IPS-20b (cell line): ENCODE measurements at regions not wholly inside any gene's neighbourhood (a gene's known extent, or its start where the extent isn't known, plus 50 kb on each side); places are given as distances from the start of the nearest gene placed in this dataset.

Source experiments
- H3K27ac ChIP-seq: one replicate; pipeline ENCODE4 v1.5.1; 2013; ENCODE audit warnings: low read length
- H3K27me3 ChIP-seq: 2 replicates; pipeline ENCODE4 v1.6.1; 2013; ENCODE audit warnings: mild to moderate bottlenecking, low read length, inconsistent platforms; ENCODE audit not compliant: insufficient read depth
- H3K36me3 ChIP-seq: 2 replicates; pipeline ENCODE4 v1.6.1; 2013; ENCODE audit warnings: low read depth, mild to moderate bottlenecking, inconsistent platforms, low read length, moderate library complexity; ENCODE audit not compliant: insufficient read depth
- H3K4me1 ChIP-seq: 2 replicates; pipeline ENCODE4 v1.6.1; 2013; ENCODE audit warnings: mild to moderate bottlenecking, control low read depth, inconsistent platforms, low read length, moderate library complexity; ENCODE audit not compliant: insufficient read depth
- H3K4me3 ChIP-seq: 2 replicates; pipeline ENCODE4 v1.5.1; 2013; ENCODE audit warnings: mild to moderate bottlenecking, low read length, inconsistent platforms
- H3K9ac ChIP-seq: 2 replicates; pipeline ENCODE4 v1.6.1; 2013; ENCODE audit warnings: low read depth, mild to moderate bottlenecking, inconsistent platforms, low read length, moderate library complexity
- H3K9me3 ChIP-seq: 2 replicates; pipeline ENCODE4 v1.6.1; 2013; ENCODE audit warnings: mild to moderate bottlenecking, low read depth, low read length, inconsistent platforms; ENCODE audit not compliant: insufficient read depth

DNA sequence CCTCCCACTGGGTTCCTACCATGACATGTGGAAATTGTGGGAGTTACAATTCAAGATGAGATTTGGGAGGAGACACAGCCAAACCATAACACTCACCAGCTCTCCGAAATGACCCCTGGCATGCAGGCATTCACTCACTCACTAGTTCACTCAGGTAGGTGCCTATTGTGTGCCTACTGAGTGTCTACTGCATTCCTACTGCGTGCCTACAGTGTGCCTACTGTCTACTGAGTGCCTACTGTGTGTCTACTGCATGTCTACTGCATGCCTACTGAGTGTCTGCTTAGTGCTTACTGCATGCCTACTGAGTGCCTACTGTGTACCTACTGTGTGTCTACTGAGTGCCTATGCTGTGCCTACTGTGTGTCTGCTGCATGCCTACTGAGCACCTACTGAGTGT lies 71.7 kb upstream of the FZD10 start:
- Histone ChIP-seq H3K36me3 (no peaks in the 10 kb centered on the region), H3K27me3 (peaks cover 19% of the 10 kb centered on the region; the same call in 1 of the 2 replicates), H3K4me1 (peaks cover 15% of the 10 kb centered on the region), H3K9ac (no peak overlapping the region), H3K9me3 (no peaks in the 10 kb centered on the region), H3K4me3 (no peak overlapping the region), H3K27ac (no peak overlapping the region)

DNA sequence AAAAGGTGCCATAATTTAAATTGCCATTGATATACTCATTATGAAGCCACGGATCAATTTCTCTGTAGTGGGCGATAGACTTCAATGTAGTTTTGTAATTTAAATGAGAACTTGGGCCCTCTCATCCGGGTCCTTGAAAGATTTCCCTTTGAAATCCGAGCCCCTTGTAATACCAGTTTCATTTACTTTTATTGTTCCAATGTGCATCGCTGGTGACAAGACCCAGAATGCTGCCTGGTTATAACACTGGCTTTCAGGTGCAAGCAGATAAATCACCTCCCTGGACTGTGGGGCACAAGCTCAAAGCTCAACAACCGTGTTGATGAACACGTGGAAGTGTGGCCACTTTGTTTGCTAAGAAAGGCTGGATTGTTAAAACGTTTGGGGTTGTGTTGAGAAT lies 68.9 kb upstream of the FZD10 start:
- H3K9ac ChIP-seq, result no peak overlapping the region
- no peaks in the 10 kb centered on the region for H3K9me3 ChIP-seq
- peaks cover 7% of the 10 kb centered on the region for H3K27me3 ChIP-seq
- H3K4me1 ChIP-seq, result no peaks in the 10 kb centered on the region
- H3K4me3 ChIP-seq, result no peak overlapping the region
- no peak overlapping the region for H3K27ac ChIP-seq
- no peaks in the 10 kb centered on the region for H3K36me3 ChIP-seq

DNA sequence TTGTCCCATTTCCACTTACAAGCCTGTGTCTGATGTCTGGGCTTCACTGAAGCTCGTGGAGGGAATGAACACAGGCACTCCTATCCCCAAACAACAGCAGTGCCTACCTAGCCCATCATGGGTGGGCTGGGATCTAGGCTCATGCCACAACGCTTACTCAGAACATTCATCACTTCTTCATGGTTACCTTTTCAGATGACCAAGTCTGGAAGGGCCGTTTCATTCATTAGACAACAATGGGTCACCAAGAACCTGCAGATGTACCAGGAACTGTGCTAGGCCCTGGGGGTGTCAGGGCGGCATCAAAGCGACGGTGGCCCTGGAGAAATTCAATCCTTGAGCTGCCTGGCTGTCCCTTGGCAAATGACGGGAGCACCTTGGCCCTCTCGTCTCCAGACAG lies 64.9 kb upstream of the FZD10 start:
- Histone ChIP-seq H3K27me3 (peaks cover 22% of the 10 kb centered on the region), H3K4me1 (peaks cover 9% of the 10 kb centered on the region; the same call in 1 of the 2 replicates), H3K36me3 (no peaks in the 10 kb centered on the region), H3K27ac (no peak overlapping the region), H3K9ac (no peak overlapping the region), H3K9me3 (no peaks in the 10 kb centered on the region), H3K4me3 (no peak overlapping the region)

DNA sequence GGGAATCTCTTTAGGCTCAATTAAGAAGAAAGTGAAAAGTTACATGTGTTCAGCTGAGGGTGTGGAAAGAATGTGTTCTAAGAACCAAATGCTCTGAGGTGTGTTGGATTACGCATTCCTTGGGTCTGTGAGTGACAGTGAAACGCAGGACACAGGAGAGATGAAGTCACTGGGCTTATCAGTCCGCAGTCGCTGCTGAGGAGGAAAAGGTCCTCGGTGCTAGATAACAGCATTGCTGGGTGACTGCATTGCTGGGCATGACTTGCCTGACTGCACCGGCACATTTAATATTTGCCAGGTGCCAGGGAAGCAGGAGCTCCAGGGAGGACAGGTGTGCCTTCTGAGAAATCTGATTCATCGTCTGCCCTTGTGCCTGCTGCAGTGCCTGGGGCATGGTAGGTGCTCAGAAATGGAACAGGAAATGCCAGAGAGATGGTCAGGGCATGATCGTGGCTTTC lies 64.4 kb upstream of the FZD10 start:
- H3K9me3 ChIP-seq, result no peaks in the 10 kb centered on the region

GRCh38 chr12:130098301-130099005 lies 63.8 kb upstream of the FZD10 start:
- no peaks in the 10 kb centered on the region for H3K36me3 ChIP-seq

More for the DNA sequence above, 64.4 kb upstream of the FZD10 start:
- H3K27ac ChIP-seq, result no peak overlapping the region
- no peaks in the 10 kb centered on the region for H3K36me3 ChIP-seq
- peaks cover 22% of the 10 kb centered on the region for H3K27me3 ChIP-seq
- no peak overlapping the region for H3K4me3 ChIP-seq
- no peak overlapping the region for H3K9ac ChIP-seq
- peaks cover 9% of the 10 kb centered on the region; the same call in 1 of the 2 replicates for H3K4me1 ChIP-seq

GRCh38 chr12:130100634-130101362 lies 61.5 kb upstream of the FZD10 start:
- peaks cover 12% of the 10 kb centered on the region; the same call in 1 of the 2 replicates for H3K4me1 ChIP-seq
- no peak overlapping the region for H3K9ac ChIP-seq
- no peak overlapping the region for H3K4me3 ChIP-seq
- H3K36me3 ChIP-seq, result no peaks in the 10 kb centered on the region
- H3K9me3 ChIP-seq, result no peaks in the 10 kb centered on the region
- H3K27me3 ChIP-seq, result peaks cover 42% of the 10 kb centered on the region
- no peak overlapping the region for H3K27ac ChIP-seq

More at GRCh38 chr12:130098301-130099005, 63.8 kb upstream of the FZD10 start:
- H3K27ac ChIP-seq, result no peak overlapping the region
- H3K9me3 ChIP-seq, result no peaks in the 10 kb centered on the region
- peaks cover 22% of the 10 kb centered on the region for H3K27me3 ChIP-seq
- H3K4me1 ChIP-seq, result peaks cover 9% of the 10 kb centered on the region; the same call in 1 of the 2 replicates
- no peak overlapping the region for H3K9ac ChIP-seq
- H3K4me3 ChIP-seq, result no peak overlapping the region

- Histone ChIP-seq H3K4me3 (no peak overlapping the region), H3K9me3 (no peaks in the 10 kb centered on the region), H3K9ac (no peak overlapping the region), H3K27ac (no peak overlapping the region), H3K36me3 (no peaks in the 10 kb centered on the region), H3K4me1 (peaks cover 12% of the 10 kb centered on the region; the same call in 1 of the 2 replicates), H3K27me3 (peaks cover 48% of the 10 kb centered on the region)
These were observed 60.9 kb upstream of the FZD10 start for GRCh38 chr12:130101370-130101769.

DNA sequence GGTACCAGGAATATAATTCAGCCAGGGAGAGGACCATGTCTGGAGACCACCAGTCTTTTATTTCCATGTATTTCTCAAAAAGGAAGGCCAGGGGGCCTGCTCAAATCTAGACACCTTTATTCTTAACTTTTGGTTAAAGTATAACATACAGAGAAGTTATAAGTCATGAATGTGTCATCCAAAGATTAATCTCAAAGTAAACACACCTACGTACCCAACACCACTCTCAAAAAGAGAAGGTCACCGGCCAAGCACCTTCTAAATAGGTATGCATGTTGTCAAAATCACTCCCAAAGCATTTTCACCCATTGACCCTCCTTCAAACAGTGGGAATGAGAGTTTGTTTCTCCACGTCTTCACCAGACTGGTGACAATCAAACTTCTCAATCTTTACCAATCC lies 60.0 kb upstream of the FZD10 start:
- Histone ChIP-seq H3K9ac (no peak overlapping the region), H3K4me3 (no peak overlapping the region), H3K27me3 (peaks cover 49% of the 10 kb centered on the region), H3K27ac (no peak overlapping the region), H3K9me3 (no peaks in the 10 kb centered on the region), H3K36me3 (no peaks in the 10 kb centered on the region), H3K4me1 (peaks cover 12% of the 10 kb centered on the region; the same call in 1 of the 2 replicates)

DNA sequence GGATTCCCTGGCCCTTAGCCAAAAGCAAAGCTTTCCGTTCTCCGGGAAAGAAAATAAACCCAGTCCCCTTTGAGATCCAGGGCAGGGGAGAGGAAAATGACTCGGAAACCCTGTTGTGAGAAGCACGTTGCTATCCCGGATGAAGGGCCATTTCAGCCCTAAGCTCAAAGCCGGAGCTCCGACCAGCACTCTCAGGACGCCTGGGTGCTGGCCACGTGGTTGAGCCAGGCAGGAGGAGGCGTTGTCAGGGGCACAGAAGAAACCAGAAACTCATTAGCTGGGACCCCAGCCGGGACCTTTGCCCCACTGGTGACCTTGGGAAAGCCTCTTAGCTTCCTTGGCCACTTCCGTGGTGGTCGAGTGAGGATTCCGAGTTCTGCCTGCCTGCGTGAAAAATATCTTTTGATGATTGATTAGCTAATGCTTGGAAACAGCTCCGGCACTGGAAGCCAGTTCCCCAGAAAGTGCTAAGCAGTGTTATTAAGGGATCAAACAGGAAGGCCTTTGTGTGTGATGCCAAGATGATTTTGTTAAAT lies 57.6 kb upstream of the FZD10 start:
- no peak overlapping the region for H3K27ac ChIP-seq
- no peaks in the 10 kb centered on the region for H3K9me3 ChIP-seq
- peaks cover 51% of the 10 kb centered on the region for H3K27me3 ChIP-seq
- no peak overlapping the region for H3K9ac ChIP-seq
- H3K36me3 ChIP-seq, result no peaks in the 10 kb centered on the region
- no peak overlapping the region for H3K4me3 ChIP-seq
- H3K4me1 ChIP-seq, result peaks cover 12% of the 10 kb centered on the region; the same call in 1 of the 2 replicates

GRCh38 chr12:130109062-130109945 lies 53.0 kb upstream of the FZD10 start:
- Histone ChIP-seq H3K9ac (no peak overlapping the region), H3K4me1 (peaks cover 3% of the 10 kb centered on the region; the same call in 1 of the 2 replicates), H3K9me3 (no peaks in the 10 kb centered on the region), H3K27ac (no peak overlapping the region), H3K27me3 (peaks cover 39% of the 10 kb centered on the region), H3K36me3 (no peaks in the 10 kb centered on the region), H3K4me3 (no peak overlapping the region)

DNA sequence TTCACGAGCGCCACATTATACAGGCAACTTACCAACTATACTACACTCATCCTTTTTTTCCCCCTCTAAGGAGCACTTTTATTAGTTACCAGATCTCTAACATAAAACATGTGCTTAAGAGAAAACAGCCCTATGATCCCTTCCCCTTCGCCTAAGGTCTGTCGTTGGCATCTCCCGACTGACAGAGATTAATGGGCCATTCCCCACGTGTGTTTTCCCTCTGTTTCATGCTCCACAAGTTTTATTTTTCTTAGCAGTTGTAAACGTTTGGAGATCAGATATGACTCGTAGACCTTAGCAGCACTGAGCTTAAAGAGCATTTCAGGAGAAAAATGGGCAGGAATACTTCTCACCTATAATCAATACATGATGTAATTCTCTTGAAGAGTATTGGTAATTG lies 51.4 kb upstream of the FZD10 start:
- Histone ChIP-seq H3K9ac (no peak overlapping the region), H3K27ac (no peak overlapping the region), H3K36me3 (no peaks in the 10 kb centered on the region), H3K27me3 (peaks cover 26% of the 10 kb centered on the region), H3K4me1 (no peaks in the 10 kb centered on the region), H3K4me3 (no peak overlapping the region), H3K9me3 (no peaks in the 10 kb centered on the region)
